Panc1 (cell line): ENCODE measurements at regions not wholly inside any gene's neighbourhood (a gene's known extent, or its start where the extent isn't known, plus 50 kb on each side); places are given as distances from the start of the nearest gene placed in this dataset.

Source experiments
- TCF7L2 ChIP-seq: IDR thresholded peaks from 2 replicates; pipeline ENCODE4 v1.6.1; 2011; ENCODE audit warnings: mild to moderate bottlenecking, low read depth, low read length, inconsistent platforms
- TF ChIP-seq, protein P1 (sequence below): fragments of 450-650 bp; IDR thresholded peaks from 2 replicates; pipeline ENCODE4 v1.5.1; 2017; ENCODE audit warnings: mild to moderate bottlenecking
- TF ChIP-seq, protein P2 (sequence below), 2 experiments: IDR thresholded peaks; 2 replicates each; pipeline ENCODE4 v1.6.1; 2011 to 2012; ENCODE audit warnings: low read depth in 2 of 2, control low read depth in 1 of 2, low read length in 1 of 2, mild to moderate bottlenecking in 1 of 2, moderate library complexity in 1 of 2; ENCODE audit not compliant: insufficient read depth in 1 of 2

DNA sequence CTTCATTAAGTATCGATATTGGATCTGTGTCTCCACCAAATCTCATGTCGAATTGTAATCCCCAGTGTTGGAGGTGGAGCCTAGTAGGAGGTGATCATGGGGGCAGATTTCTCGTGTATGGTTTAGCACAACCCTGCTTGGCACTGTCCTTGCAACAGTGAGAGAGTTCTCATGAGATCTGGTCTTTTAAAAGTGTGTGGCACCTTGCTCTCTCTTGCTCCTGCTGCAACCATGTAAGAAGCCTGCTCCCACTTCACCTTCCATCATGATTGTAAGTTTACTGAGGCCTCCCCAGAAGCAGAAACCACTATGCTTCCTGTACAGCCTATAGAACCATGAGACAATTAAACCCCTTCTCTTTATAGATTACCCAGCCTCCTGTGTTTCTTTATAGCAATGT is 424.4 kb downstream of the NPHP4 start:
- TF ChIP-seq, protein P1, sequence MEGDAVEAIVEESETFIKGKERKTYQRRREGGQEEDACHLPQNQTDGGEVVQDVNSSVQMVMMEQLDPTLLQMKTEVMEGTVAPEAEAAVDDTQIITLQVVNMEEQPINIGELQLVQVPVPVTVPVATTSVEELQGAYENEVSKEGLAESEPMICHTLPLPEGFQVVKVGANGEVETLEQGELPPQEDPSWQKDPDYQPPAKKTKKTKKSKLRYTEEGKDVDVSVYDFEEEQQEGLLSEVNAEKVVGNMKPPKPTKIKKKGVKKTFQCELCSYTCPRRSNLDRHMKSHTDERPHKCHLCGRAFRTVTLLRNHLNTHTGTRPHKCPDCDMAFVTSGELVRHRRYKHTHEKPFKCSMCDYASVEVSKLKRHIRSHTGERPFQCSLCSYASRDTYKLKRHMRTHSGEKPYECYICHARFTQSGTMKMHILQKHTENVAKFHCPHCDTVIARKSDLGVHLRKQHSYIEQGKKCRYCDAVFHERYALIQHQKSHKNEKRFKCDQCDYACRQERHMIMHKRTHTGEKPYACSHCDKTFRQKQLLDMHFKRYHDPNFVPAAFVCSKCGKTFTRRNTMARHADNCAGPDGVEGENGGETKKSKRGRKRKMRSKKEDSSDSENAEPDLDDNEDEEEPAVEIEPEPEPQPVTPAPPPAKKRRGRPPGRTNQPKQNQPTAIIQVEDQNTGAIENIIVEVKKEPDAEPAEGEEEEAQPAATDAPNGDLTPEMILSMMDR = no peak
- TF ChIP-seq, protein P2, sequence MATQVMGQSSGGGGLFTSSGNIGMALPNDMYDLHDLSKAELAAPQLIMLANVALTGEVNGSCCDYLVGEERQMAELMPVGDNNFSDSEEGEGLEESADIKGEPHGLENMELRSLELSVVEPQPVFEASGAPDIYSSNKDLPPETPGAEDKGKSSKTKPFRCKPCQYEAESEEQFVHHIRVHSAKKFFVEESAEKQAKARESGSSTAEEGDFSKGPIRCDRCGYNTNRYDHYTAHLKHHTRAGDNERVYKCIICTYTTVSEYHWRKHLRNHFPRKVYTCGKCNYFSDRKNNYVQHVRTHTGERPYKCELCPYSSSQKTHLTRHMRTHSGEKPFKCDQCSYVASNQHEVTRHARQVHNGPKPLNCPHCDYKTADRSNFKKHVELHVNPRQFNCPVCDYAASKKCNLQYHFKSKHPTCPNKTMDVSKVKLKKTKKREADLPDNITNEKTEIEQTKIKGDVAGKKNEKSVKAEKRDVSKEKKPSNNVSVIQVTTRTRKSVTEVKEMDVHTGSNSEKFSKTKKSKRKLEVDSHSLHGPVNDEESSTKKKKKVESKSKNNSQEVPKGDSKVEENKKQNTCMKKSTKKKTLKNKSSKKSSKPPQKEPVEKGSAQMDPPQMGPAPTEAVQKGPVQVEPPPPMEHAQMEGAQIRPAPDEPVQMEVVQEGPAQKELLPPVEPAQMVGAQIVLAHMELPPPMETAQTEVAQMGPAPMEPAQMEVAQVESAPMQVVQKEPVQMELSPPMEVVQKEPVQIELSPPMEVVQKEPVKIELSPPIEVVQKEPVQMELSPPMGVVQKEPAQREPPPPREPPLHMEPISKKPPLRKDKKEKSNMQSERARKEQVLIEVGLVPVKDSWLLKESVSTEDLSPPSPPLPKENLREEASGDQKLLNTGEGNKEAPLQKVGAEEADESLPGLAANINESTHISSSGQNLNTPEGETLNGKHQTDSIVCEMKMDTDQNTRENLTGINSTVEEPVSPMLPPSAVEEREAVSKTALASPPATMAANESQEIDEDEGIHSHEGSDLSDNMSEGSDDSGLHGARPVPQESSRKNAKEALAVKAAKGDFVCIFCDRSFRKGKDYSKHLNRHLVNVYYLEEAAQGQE (IDR thresholded peaks at IDR 0.05; ENCODE audit: insufficient read depth in 1 of 2, low read depth in 2 of 2, low read length in 1 of 2) = no peak
- no peak for TF ChIP-seq TCF7L2
